WERI-Rb-1 (cell line): ENCODE measurements at regions not wholly inside any gene's neighbourhood (a gene's known extent, or its start where the extent isn't known, plus 50 kb on each side); places are given as distances from the start of the nearest gene placed in this dataset.

Experiments
- DNase-seq: peaks from one replicate; pipeline ENCODE4 v3.0.0-alpha.2; 2020
- H3K27ac ChIP-seq: fragments of 250-450 bp; sonication (Bioruptor Pico); 2 replicates; pipeline ENCODE4 v1.5.1; 2020; ENCODE audit warnings: mild to moderate bottlenecking, moderate library complexity
- H3K27me3 ChIP-seq: fragments of 250-450 bp; sonication (Bioruptor Pico); 2 replicates; pipeline ENCODE4 v1.5.1; 2021; ENCODE audit warnings: mild to moderate bottlenecking, low read depth, moderate library complexity; ENCODE audit not compliant: insufficient read depth, severe bottlenecking
- H3K36me3 ChIP-seq: fragments of 250-450 bp; sonication (Bioruptor Pico); 2 replicates; pipeline ENCODE4 v1.5.1; 2020; ENCODE audit warnings: mild to moderate bottlenecking, moderate library complexity
- H3K4me3 ChIP-seq: 2 replicates; pipeline ENCODE4 v1.5.1; 2011; ENCODE audit warnings: low read depth, mild to moderate bottlenecking, control low read depth, low read length
- H3K9me3 ChIP-seq: fragments of 250-450 bp; sonication (Bioruptor Pico); 2 replicates; pipeline ENCODE4 v1.5.1; 2021; ENCODE audit warnings: mild to moderate bottlenecking, moderate library complexity; ENCODE audit not compliant: severe bottlenecking
- TF ChIP-seq, protein P1 (sequence below): IDR thresholded peaks from 2 replicates; pipeline ENCODE4 v1.5.1; 2011; ENCODE audit warnings: low read depth, mild to moderate bottlenecking, control low read depth, inconsistent platforms, low read length

DNA sequence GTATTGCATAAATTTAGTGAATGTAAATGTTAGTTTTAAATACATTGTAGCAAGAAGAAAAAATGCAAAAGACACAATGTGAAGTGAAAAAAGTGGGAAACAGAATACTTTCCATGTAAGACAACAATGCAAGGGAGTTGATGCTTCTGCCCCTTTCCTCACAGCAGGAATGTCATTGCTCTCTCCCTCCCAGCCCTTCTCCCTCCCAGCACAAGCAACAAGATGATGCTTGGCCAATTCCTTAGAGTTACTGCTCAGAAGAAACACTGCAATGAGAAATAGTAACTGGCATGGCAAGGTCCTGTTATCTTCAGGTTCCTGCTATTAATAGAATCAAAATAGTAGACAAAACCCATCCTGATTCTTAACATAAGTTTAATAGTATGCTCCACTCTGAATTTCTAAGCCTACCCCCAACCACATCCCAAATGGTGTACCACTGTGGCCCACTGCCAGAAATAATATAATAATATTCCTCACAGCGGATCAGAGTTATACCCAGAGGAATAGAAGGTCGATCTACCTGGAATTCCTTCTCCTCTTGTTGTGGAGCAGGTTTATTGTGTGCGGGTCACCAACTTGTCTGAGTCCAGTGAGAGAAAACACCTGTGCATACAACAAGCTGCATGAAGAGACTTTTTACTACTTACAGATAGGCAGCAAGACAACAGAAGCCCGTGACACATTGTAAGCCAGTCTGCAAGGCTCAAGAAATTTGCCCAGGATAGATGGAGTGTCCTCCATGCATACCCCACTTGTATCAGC, 69.8 kb upstream of the SLC7A11 start:
- DNase-seq, result no peak
- no peaks in the 10 kb centered on the region for H3K9me3 ChIP-seq

DNA sequence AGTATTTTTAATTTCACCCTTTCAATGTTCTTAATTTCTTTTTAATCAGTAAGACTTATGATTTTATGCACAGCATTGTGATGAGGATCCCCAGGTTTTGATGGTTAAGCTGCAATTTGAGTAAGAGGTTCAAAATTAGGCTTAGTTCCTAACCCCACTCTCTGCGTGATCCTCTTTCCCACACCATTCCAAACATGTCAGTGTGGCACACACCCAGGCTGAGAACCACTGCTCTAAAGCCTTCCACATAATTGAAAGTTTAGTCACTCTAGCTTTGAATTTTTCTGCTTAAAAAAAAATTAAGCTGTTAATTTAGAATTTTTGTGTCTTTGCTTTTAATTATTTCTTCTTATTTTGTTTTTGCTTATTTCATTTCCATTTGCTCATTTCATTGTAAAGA, 68.8 kb upstream of the SLC7A11 start:
- no peaks in the 10 kb centered on the region for H3K9me3 ChIP-seq
- DNase-seq, result no peak
- no peak overlapping the region for H3K4me3 ChIP-seq
- TF ChIP-seq, protein P1, sequence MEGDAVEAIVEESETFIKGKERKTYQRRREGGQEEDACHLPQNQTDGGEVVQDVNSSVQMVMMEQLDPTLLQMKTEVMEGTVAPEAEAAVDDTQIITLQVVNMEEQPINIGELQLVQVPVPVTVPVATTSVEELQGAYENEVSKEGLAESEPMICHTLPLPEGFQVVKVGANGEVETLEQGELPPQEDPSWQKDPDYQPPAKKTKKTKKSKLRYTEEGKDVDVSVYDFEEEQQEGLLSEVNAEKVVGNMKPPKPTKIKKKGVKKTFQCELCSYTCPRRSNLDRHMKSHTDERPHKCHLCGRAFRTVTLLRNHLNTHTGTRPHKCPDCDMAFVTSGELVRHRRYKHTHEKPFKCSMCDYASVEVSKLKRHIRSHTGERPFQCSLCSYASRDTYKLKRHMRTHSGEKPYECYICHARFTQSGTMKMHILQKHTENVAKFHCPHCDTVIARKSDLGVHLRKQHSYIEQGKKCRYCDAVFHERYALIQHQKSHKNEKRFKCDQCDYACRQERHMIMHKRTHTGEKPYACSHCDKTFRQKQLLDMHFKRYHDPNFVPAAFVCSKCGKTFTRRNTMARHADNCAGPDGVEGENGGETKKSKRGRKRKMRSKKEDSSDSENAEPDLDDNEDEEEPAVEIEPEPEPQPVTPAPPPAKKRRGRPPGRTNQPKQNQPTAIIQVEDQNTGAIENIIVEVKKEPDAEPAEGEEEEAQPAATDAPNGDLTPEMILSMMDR, result no peak
- H3K36me3 ChIP-seq, result no peaks in the 10 kb centered on the region
- no peak overlapping the region for H3K27ac ChIP-seq
- no peaks in the 10 kb centered on the region for H3K27me3 ChIP-seq

More for the DNA sequence above, 69.8 kb upstream of the SLC7A11 start:
- no peaks in the 10 kb centered on the region for H3K27me3 ChIP-seq
- TF ChIP-seq, protein P1, result no peak
- no peak overlapping the region for H3K27ac ChIP-seq
- H3K36me3 ChIP-seq, result no peaks in the 10 kb centered on the region
- no peak overlapping the region for H3K4me3 ChIP-seq

DNA sequence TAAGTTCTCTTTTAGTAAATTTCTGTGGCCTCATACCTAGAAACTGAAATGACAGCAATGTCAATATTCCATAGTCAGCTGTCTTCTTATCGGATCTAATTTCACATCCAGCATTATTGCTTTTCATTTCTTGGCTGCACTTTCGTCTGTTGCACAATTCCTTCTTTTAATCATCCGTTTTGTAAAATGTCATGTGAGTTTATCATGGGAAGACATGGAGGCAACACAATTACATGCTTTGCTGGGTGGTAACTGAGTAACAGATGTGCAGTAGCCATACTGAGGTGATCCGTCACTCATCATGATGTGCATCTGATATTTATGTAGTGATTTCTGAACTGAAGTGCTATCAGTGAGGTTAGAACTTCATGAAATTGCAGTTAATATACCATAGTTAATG, 68.3 kb upstream of the SLC7A11 start:
- no peak for DNase-seq
- H3K9me3 ChIP-seq, result no peaks in the 10 kb centered on the region
- H3K27me3 ChIP-seq, result no peaks in the 10 kb centered on the region
- no peak overlapping the region for H3K4me3 ChIP-seq
- TF ChIP-seq, protein P1, result no peak
- H3K36me3 ChIP-seq, result no peaks in the 10 kb centered on the region
- H3K27ac ChIP-seq, result no peak overlapping the region

DNA sequence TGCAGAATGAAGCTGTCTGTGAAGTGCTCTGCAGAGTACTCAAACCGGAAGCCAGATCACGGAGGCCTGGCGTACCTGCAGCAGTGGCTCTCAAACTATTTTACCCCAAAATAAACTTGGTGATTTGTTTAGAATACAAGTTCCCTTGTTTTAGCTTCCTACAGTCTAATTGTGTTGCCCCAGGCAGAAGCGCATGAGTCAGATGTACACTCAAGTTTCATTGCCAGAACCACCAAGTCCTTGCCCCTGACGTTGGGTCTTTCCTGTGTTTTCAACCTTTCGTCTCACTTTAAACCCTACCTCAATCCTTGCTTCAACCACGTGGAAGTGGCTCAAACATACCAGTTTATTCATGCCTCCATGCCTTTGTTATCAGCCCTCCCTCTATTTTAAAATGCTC, 66.2 kb upstream of the SLC7A11 start:
- Histone ChIP-seq H3K4me3 (no peak overlapping the region), H3K36me3 (no peaks in the 10 kb centered on the region), H3K27me3 (no peaks in the 10 kb centered on the region), H3K9me3 (no peaks in the 10 kb centered on the region), H3K27ac (no peak overlapping the region)
- DNase-seq, result no peak
- TF ChIP-seq, protein P1, result no peak

DNA sequence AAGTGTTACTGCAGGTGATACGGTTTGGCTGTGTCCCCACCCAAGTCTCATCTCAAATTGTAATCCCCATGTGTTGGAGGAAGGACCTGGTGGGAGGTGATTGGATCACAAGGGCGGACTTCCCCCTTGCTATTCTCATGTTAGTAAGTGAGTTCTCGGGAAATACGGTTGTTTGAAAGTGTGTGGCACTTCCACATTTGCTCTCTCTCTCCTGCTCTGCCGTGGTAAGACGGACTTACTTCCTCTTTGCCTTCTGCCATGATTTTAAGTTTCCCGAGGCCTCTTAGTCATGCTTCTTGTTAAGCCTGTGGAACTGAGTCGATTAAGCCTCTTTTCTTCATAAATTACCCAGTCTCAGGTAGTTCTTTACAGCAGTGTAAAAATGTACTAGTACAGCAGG, 65.2 kb upstream of the SLC7A11 start:
- Histone ChIP-seq H3K4me3 (no peak overlapping the region), H3K27ac (no peak overlapping the region), H3K9me3 (no peaks in the 10 kb centered on the region), H3K36me3 (no peaks in the 10 kb centered on the region), H3K27me3 (no peaks in the 10 kb centered on the region)
- TF ChIP-seq, protein P1, result no peak
- DNase-seq, result no peak

DNA sequence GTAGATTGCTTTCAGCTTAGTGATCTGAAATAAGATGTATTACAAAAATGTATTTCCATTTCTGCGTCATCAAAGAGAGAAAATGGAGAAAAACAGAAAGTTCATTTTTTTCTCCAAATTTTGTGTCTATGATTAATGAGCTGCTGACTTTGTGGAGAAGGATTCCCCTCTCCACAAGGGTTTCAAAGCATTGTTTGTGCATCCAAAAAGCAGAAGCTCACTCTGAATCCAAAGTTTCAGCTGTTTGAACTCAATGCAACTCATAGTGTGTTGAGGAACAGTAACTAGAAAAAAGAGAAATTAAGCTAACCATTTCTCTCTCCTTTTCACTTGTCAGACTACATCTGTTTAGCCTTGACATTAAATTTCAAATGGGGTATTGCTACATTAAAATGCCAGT, 62.9 kb upstream of the SLC7A11 start:
- no peak overlapping the region for H3K4me3 ChIP-seq
- DNase-seq, result no peak
- no peaks in the 10 kb centered on the region for H3K36me3 ChIP-seq
- no peaks in the 10 kb centered on the region for H3K27me3 ChIP-seq
- H3K27ac ChIP-seq, result no peak overlapping the region
- H3K9me3 ChIP-seq, result no peaks in the 10 kb centered on the region
- TF ChIP-seq, protein P1, result no peak
